CD4-positive, alpha-beta T cell (primary cell): ENCODE measurements at regions not wholly inside any gene's neighbourhood (a gene's known extent, or its start where the extent isn't known, plus 50 kb on each side); places are given as distances from the start of the nearest gene placed in this dataset.

Source experiments
- ATAC-seq: fragments of 200-7000 bp; cut with Tn5 transposase; one replicate; pipeline ENCODE4 v1.10.0; 2022; ENCODE audit warnings: mild to moderate bottlenecking; ENCODE audit not compliant: poor library complexity
- CTCF ChIA-PET: fragments of 350-600 bp; sonication (Branson Sonifier 250); formaldehyde crosslinking; loops from one replicate; lab custom pipeline; 2021; ENCODE audit warnings: antibody characterized with exemption, inconsistent platforms; lab: Charles Lee
- POLR2A ChIA-PET: fragments of 350-600 bp; sonication (Branson Sonifier 250); formaldehyde crosslinking; loops from one replicate; lab custom pipeline; 2021; ENCODE audit warnings: antibody characterized with exemption, inconsistent platforms; lab: Charles Lee
- DNase-seq, 14 experiments: peaks; one replicate each; pipeline ENCODE4 v3.0.0-alpha.2; 2013 to 2020; ENCODE audit warnings: mixed read lengths in 2 of 14
- H3K27ac ChIP-seq, 2 donors: one replicate each; pipeline versions ENCODE4 v1.5.1 to v1.7.0; 2013; ENCODE audit warnings: low read length in 2 of 2, low read depth in 1 of 2, mild to moderate bottlenecking in 1 of 2
- H3K27me3 ChIP-seq, 2 experiments: 1 replicate in 1 of 2; 2 replicates in 1 of 2; pipeline versions ENCODE4 v1.6.1 to v1.7.0; 2013; ENCODE audit warnings: low read length in 2 of 2, control low read depth in 1 of 2, mild to moderate bottlenecking in 1 of 2, moderate library complexity in 1 of 2; ENCODE audit not compliant: insufficient read depth in 2 of 2, control insufficient read depth in 1 of 2
- H3K36me3 ChIP-seq: one replicate; pipeline ENCODE4 v1.6.1; 2013; ENCODE audit warnings: low read length, control low read depth; ENCODE audit not compliant: insufficient read depth
- H3K4me1 ChIP-seq: one replicate; pipeline ENCODE4 v1.6.1; 2013; ENCODE audit warnings: low read length, control low read depth; ENCODE audit not compliant: insufficient read depth
- H3K4me3 ChIP-seq: one replicate; pipeline ENCODE4 v1.5.1; 2013; ENCODE audit warnings: mild to moderate bottlenecking, low read length, moderate library complexity
- H3K9me3 ChIP-seq, 2 experiments: 1 replicate in 1 of 2; 2 replicates in 1 of 2; pipeline versions ENCODE4 v1.6.1 to v1.7.0; 2013; ENCODE audit warnings: low read length in 2 of 2, mild to moderate bottlenecking in 2 of 2, control low read depth in 1 of 2, moderate library complexity in 1 of 2; ENCODE audit not compliant: control insufficient read depth in 1 of 2, insufficient read depth in 1 of 2
- H3K27ac Mint-ChIP-seq: one replicate; pipeline ENCODE4 v1.8.0; 2020; ENCODE audit warnings: mixed read lengths
- H3K27me3 Mint-ChIP-seq: one replicate; pipeline ENCODE4 v1.8.0; 2021; ENCODE audit warnings: mixed read lengths
- H3K36me3 Mint-ChIP-seq: one replicate; pipeline ENCODE4 v1.8.0; 2021; ENCODE audit warnings: low read depth, mixed read lengths
- H3K4me1 Mint-ChIP-seq: one replicate; pipeline ENCODE4 v1.8.0; 2021; ENCODE audit warnings: low read depth, mixed read lengths
- H3K4me3 Mint-ChIP-seq: one replicate; pipeline ENCODE4 v1.8.0; 2020; ENCODE audit warnings: mild to moderate bottlenecking, mixed read lengths
- H3K9me3 Mint-ChIP-seq: one replicate; pipeline ENCODE4 v1.8.0; 2020; ENCODE audit warnings: mixed read lengths
- CTCF ChIP-seq: fragments of 200-600 bp; IDR thresholded peaks from one replicate; pipeline ENCODE4 v1.8.0; 2022; ENCODE audit warnings: antibody characterized with exemption, mild to moderate bottlenecking
- intact Hi-C, 2 experiments: fragments of 100-400 bp; cut with DNase I in 1 of 2; cut with micrococcal nuclease in 1 of 2; formaldehyde crosslinking; loops; one replicate each; pipeline versions ENCODE4 v1.15.1 to v1.9.0; 2023 to 2025; cut with DNase I, micrococcal nuclease

DNA sequence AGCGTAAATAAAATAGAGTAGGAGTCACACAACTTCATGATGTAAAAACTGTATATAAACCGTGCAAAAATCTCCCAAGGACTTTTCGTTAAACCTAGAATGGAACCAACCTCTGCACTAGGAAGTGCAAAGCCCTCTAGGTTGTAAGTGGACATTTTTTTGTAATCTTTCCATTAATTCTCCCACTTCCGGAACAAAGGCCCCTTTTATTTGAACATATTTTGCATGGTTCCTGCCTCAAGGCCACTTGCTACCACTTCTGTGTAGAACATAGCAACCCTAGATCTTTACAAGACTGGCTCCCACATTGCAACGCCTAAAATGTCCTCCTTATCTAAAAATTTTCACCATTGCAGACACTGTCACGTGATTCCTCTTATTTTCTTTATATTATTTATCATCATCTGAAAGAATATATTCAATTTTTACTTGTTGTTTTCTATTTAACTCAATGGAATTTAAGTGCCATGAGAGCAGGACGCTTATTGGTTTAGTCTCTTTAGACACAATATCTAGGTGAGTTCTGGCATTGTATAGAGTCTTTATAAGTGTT, 249.6 kb upstream of the TMEFF2 start:
- Histone ChIP-seq H3K4me3 (no peak overlapping the region), H3K9me3 (no peaks in the 10 kb centered on the region), H3K36me3 (no peaks in the 10 kb centered on the region), H3K4me1 (no peaks in the 10 kb centered on the region), H3K27ac (no peak overlapping the region), H3K27me3 (no peaks in the 10 kb centered on the region)
- no peak for ATAC-seq
- DNase-seq, result no peak
- H3K4me1 Mint-ChIP-seq, result no peaks in the 10 kb centered on the region
- H3K9me3 Mint-ChIP-seq, result no peaks in the 10 kb centered on the region
- TF ChIP-seq CTCF, result no peak
- no peak overlapping the region for H3K4me3 Mint-ChIP-seq
- H3K27me3 Mint-ChIP-seq, result no peaks in the 10 kb centered on the region
- H3K36me3 Mint-ChIP-seq, result no peaks in the 10 kb centered on the region
- ChIA-PET CTCF (no interaction called here), POLR2A (no interaction called here)
- intact Hi-C loops, result no loop called here
- no peak overlapping the region for H3K27ac Mint-ChIP-seq

DNA sequence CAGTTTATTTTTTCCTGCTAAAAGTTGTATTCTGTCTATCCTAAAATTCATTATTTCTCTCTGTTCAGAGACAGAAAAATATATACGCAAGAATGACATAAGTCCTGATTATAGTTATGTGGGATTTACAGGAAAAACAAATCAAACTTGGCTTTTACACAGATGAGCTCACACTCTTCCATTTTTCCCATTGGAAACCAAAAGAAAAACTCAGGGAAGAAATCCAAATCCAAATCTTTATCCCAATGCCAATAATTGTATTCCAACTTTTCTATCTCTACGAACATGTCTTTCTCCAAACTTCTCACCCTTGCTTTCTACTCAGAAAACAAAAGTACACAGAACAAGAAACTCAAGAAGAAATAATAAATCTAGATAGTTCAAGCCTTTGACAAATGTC, 249.1 kb upstream of the TMEFF2 start:
- no peak for DNase-seq
- no peak overlapping the region for H3K4me3 Mint-ChIP-seq
- ATAC-seq, result no peak
- Histone ChIP-seq H3K36me3 (no peaks in the 10 kb centered on the region), H3K9me3 (no peaks in the 10 kb centered on the region), H3K4me3 (no peak overlapping the region), H3K4me1 (no peaks in the 10 kb centered on the region), H3K27me3 (no peaks in the 10 kb centered on the region), H3K27ac (no peak overlapping the region)
- no peak overlapping the region for H3K27ac Mint-ChIP-seq
- no peaks in the 10 kb centered on the region for H3K4me1 Mint-ChIP-seq
- H3K27me3 Mint-ChIP-seq, result no peaks in the 10 kb centered on the region
- no peak for TF ChIP-seq CTCF
- H3K9me3 Mint-ChIP-seq, result no peaks in the 10 kb centered on the region
- H3K36me3 Mint-ChIP-seq, result no peaks in the 10 kb centered on the region
- intact Hi-C loops, result no loop called here
- ChIA-PET POLR2A (no interaction called here), CTCF (no interaction called here)

DNA sequence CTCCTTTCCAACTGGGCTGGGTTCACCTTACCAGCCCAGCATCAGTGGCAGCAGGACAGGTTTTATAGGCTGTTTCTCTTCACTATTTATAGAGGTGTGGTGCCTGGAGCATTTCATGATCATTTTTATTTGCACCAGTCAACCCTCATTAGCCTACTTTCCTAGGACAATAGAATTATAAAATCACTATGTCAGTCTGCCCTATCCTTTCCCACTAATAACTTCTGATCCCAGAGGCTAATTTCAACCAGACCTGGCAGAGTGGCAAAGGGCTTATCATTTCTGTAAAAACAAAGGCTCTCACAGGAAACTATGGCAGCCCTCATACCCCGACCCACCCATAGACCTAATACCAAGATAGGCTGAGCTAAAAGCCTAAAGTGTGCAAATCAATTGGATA, 243.5 kb upstream of the TMEFF2 start:
- POLR2A ChIA-PET, result no interaction called here
- intact Hi-C loops, result no loop called here
- no peak for ATAC-seq

More for the DNA sequence above, 243.5 kb upstream of the TMEFF2 start:
- Histone ChIP-seq H3K36me3 (no peaks in the 10 kb centered on the region), H3K4me1 (no peaks in the 10 kb centered on the region), H3K27me3 (no peaks in the 10 kb centered on the region), H3K4me3 (no peak overlapping the region), H3K27ac (no peak overlapping the region), H3K9me3 (no peaks in the 10 kb centered on the region)
- no peak overlapping the region for H3K4me3 Mint-ChIP-seq
- H3K9me3 Mint-ChIP-seq, result no peaks in the 10 kb centered on the region
- no peaks in the 10 kb centered on the region for H3K27me3 Mint-ChIP-seq
- no peaks in the 10 kb centered on the region for H3K36me3 Mint-ChIP-seq
- H3K4me1 Mint-ChIP-seq, result no peaks in the 10 kb centered on the region
- DNase-seq, result no peak
- H3K27ac Mint-ChIP-seq, result no peak overlapping the region
- CTCF ChIA-PET, result no interaction called here
- TF ChIP-seq CTCF, result no peak
